ENCODE measurements at regions not wholly inside any gene's neighbourhood (a gene's known extent, or its start where the extent isn't known, plus 50 kb on each side); places are given as distances from the start of the nearest gene placed in this dataset.

DNA sequence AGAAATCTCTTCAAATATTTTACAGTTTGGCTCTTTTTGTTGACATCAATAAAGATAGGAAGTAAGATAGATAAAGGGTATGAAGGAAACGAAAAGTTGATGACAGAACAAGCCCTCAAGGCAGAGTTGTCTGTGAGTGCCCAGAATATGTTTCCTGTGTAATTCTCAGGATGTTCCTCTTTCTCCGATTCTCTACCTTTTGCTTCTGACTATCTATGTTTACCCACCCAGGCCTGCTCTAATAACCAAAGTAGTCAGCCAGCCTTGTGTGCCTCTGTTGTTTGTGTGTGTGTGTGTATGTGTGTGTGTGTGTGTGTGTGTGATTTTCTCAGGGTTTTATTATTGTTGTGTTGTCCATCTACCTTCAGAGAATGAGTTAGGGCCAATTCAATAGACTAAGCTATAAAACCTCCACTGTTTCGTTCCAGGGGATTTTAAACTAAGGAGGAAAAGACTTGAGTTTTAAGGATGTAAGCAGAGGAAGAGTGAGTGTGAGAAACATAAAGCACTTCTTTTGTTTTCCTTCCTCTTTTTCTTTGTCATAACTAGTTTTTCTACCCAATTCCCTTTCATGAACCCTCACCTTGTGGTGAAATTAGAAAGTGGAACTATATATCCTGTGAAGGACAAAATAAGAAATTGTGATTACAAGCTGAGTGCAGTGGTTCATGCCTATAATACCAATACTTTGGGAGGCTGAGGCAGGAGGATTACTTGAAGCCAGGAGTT, 627.4 kb upstream of the NR5A2 start:
- DNase-seq (ENCODE audit: low read depth): no peak

DNA sequence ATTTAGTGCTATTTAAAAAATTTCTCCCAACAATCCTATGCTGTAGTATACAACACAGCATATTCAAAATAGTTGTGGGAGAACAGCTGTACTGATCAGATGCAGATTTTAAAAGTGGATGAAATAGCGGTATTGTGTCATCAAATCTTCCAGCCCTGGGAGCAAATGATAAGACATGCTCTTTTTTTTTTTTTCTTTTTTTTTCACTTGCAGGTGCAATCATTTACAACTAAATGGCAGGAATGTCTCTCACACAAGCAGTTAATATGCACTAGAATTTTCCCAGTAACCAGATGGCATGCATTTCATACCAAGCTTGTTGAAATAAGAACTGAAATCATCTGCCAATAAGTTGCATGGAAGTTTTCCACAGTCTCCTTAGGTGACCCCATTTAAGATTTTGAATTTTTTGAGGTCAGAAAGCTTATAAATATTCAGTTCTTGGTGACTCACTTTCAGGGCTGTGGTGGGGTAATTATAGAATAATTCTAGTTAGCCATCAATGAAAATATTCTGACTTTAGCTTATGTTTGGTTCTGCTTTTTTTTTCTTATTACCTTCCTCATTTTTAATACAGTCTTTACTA, 623.9 kb upstream of the NR5A2 start:
- DNase-seq (ENCODE audit: low read depth): peak; percentile 76

DNA sequence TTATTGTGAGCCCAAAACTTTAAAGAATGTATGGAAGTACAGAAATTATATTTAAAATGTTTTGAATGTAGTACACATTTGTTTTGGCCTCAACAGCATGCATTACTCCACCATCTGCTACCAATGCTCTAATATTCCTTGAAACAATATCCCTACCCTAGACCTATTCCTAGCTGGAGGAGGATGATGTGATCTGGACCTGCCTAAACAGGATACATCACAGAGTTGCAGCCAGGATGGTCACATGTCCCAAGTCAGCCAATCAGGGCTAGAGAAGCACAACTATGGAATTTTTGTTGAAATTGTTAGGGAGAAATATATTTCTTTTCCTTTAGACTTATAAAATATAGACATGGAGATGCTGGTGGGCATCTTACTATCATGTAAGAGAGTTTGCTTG, 623.3 kb upstream of the NR5A2 start:
- DNase-seq (ENCODE audit: low read depth): peak; percentile 65

DNA sequence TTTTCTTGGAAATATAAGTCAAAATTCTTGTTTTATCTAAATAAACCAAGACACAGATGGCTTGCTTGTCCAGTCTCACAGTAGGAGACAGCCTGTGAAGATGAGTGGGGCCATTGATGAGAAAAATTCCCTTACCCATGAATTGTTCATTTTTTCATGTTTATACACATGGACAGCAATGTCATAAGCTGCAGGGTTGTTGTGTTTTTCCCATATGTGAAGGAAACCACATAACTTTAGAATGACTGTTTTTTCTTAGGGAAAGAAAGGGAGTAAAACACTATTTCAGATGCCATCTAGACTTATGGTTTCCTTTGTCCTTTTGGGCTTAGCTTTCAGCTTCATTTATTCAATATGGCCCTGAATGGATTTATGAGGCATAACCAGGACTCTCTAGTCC, 622.5 kb upstream of the NR5A2 start:
- DNase-seq (ENCODE audit: low read depth): no peak

DNA sequence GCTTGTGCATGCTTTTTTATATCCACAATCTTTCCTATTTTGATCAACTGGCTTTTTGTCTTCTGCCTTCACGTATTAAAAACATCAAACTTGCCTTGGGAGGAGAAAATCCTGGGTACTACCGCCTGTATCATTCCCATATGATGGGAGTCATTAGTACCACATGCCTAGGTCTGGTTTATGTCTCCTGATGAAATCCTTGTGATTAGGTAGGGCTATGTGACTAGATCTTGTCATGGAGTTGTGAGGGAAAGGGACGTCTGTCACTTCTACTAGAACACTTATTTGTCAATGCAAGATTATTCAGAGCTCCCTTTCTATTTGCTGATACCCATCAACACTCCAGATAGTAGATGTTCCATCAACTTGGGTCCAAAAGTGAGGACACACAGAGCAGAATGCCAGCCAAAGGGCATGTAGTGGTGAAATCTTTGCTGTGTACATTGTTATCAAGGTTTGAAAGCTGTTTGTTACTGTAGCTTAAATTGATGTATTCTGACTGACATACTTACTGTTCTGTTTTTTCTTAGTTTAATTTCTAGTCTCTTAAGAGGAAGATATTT, 621.8 kb upstream of the NR5A2 start:
- no peak for DNase-seq (ENCODE audit: low read depth)

DNA sequence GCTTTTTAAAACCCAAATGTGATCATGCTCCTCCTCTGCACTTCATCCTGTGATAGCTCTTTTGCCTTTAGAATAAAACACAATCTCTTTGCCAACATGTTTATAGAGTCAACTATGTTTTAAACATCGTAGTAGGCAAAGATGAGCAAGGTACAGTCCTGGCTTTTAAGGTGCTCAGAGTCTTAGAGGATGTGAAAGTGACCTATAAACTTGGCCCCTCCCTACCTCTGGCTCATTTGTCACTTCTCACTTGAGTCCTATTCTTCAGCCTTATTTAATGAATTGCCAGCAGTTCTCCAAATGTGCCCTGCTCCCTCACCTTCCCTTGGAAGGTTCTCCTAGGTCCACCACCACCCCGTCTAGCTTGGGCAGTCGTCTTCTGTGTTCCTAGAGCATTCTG, 617.0 kb upstream of the NR5A2 start:
- no peak for DNase-seq (ENCODE audit: low read depth)

DNA sequence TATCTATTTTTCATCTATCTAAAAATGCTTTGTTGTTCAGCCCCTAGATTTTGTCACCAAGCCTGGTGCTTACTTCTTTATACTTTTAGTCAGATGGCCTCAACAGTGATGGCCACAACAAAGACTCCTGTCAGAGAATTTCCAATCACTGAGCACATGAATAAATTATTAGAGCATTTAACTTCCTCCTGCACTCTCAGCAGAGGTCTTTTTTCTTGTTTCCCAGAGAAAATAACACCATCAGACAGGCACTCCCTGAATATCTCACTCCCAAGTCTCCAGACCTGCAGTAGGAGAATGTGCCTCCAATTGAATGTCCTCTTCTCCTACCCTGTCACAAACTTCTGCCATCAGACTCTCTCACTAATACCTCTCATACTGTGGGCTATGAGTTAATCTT, 616.0 kb upstream of the NR5A2 start:
- no peak for DNase-seq (ENCODE audit: low read depth)

DNA sequence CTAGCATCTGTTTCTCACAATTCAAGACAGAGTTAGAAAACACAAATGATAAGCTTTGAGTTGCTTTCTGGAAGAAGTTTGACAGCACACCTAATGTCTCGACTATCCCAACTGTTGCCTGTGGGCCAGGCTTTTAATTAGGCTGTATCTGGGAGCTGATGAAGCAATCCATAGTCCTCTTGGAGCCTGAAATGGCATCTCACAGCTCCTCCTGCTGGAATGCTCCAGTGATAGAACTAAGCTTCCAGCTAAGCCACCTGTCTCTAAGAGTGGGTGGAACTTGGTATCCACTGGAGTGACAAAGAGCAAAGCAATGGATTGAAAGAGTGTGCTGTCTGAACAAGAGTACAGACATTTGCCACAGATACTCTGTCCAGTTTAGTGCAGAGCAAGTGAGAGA, 605.3 kb upstream of the NR5A2 start:
- peak; percentile 87 for DNase-seq (ENCODE audit: low read depth)

DNA sequence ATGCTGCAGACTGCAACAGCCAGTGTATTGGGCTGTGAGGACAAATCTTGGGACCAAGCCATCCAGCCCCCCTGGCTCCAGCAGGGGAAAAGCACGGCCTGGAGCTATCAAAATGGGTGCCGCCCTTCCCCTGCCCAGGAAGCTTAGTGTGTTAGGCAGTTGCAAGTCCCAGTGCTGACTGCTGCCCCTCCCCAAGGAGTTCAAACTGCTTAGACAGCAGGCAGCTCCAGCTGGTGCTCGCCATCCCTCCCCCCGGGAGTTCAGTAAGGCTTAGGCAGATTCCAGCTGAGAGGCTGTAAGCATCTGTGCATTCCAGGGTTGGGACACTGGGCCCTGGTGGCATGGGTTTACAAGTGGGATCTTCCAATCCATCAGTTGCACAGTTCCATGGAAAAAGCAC, 579.6 kb upstream of the NR5A2 start:
- DNase-seq (ENCODE audit: low read depth): peak; percentile 50

DNA sequence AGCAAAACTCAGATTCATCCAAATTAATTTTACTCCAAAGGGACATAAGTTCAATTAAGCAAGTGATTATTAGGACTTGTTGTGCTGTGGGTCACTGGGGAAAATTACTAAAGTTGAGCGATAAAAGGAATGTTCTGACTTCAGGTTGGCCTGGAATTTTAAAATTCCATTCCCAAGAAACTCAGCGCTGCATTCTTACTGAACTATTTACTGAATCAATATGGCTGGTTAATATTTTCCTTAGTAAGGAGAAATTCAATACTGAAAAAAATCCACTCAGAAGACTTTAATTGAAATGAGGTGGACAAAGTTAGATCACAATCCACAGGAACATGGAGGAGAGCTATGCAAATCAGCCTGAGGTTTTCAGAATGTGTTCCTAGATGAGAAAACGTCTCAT, 578.9 kb upstream of the NR5A2 start:
- DNase-seq (ENCODE audit: low read depth): no peak

DNA sequence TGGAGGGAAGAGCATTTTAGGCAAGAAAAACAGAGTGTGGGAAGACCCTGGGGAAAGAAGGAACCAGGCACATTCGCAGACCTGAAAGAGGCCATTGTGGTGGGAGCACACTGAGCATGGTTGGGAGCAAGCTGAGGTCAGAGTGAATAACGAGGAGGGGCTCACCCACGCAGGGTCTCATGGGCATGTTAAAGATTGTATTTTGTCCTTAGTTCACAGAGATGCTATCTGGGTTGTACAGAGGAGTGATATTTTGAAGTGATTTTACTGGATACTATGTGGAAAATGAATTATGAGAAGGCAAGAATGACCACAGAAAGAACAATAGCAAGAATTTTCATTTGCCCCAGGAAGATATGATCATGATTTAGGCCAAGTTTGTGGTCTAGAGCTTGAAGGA, 578.3 kb upstream of the NR5A2 start:
- no peak for DNase-seq (ENCODE audit: low read depth)

DNA sequence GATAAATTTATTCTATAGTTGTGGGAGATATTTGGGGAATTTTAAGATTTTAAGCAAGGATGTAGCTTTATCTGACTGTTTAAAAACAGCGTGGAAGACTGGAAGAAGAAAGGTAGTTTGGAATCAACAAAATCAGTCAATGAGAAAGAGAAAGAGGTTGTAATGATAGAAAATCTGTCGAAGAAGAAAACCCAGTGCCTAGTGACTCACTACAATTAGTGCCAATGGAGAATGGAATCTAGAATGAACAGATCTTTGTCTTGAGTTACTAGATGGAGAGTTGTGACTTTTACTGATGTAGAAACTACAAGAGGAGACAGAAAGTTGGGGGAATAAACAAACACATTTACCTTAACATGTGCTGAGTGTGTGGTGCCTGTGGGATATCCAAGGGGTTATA, 577.8 kb upstream of the NR5A2 start:
- no peak for DNase-seq (ENCODE audit: low read depth)

DNA sequence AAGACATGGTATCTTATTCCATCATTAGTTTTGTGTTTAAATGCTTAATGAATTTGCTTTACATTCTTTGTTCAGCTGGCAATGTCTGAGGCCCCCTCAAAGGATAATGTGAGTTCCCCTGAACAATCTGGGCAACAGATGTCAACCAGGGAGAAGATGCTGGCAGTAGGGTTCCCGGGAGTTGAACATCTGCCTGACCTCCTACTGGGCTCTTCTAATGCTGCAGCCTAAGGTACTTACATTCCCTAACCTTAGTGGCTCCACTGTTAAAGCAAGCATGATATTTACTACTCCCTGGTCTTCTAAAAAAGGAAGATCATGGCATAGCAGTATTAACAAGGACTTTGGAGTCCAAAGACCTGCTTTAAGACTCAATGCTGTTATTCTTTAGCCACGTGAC, 574.9 kb upstream of the NR5A2 start:
- no peak for DNase-seq (ENCODE audit: low read depth)

DNA sequence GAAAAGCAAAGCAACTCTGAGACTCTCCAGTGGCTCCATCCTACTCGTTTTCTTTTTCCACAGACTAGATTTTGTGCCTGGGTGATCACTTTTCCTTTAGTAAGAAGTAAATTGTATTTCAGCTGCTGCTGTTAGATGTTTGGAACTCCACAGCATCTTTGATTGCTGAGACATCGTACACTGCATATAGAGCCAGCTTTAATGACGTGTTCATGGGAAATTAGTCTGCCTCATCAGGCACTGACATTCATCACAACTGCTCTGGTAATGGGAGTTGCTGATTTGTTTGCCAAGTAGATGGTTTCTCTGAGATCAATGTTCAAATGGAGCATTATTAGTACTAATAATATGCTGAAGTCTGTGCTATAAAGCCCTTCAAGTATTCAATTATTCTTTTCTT, 573.8 kb upstream of the NR5A2 start:
- DNase-seq (ENCODE audit: low read depth): no peak

DNA sequence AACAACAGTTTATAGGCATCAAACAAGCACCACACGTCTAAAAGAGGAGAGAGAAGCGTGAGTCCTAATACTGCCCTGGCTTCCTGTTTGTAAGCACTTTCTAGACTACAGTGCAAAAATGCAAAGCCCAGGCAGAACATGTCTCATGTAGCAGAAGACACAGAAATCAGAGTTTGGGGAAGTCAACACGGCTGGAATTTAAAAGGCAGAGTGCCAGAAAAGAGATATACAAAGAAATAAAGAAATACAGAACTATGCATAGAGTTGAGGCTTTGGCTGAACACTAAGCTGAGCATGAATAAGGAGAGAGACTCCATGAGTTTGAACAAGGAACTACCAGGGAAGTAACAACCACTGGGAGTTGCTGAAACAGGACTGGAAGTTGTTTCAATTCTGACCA, 566.6 kb upstream of the NR5A2 start:
- no peak for DNase-seq (ENCODE audit: low read depth)

DNA sequence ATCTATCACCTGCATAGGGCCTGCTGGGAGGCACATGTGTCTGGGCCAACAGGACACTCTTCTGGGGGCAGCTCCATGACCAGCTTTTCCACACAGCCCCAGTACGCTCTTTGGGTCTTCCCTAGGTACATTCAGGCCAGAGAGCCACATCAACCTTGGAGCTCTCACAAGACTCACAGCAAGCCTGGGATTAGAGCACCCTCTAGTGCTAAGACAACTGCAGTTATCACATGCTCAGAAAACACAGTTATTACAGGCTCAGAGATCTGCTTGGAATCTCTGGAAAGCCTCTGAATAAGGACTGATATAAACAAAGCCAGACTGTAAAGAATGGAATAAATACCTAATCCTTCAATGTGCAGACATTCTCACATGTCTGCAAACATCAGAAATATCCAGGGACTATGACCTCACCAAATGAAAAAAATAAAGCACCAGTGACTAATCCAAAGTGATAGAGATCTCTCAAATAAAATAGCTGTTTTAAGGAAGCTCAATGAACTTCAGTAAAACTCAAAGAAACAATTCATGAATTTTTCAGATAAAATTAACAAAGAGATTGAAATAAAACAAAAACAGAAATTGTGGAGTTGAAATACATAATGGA, 563.9 kb upstream of the NR5A2 start:
- DNase-seq (ENCODE audit: low read depth): no peak

DNA sequence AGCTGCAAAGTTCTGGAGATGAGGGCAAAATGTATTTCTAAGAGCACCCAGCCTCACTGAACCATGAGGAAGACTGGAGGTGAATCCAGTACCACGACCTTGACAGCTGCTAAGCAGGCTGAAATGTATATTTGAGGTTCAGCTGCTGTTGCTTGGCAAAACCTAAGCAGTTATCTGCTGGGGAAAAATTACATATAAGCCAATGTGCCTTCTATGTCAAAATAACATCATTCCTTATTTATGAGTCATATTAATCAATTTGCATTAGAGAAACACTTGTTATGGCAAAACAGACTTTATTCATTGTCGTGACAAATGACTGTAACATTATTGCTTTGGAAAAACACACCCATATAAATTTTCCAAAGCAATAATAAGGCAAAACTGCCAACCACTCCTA, 560.5 kb upstream of the NR5A2 start:
- no peak for DNase-seq (ENCODE audit: low read depth)

DNA sequence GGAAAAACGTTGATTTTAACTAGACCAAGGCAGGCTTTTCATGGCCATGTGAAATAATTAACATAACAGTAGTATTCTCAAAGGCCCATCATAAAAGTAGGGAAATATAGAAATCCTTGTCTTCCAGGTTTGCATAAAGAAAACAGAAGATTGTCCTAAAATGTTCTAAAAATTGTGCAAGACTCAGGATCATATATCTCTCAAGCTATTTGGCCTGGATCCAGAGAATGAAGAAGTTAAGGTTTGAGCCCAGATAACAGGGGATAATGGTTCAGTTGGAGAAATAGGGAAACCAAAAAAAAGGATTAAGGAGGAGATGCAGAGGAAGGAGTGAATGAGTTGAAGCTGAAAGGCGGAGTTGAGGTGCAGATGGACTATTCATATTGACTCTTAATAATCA, 555.5 kb upstream of the NR5A2 start:
- no peak for DNase-seq (ENCODE audit: low read depth)

DNA sequence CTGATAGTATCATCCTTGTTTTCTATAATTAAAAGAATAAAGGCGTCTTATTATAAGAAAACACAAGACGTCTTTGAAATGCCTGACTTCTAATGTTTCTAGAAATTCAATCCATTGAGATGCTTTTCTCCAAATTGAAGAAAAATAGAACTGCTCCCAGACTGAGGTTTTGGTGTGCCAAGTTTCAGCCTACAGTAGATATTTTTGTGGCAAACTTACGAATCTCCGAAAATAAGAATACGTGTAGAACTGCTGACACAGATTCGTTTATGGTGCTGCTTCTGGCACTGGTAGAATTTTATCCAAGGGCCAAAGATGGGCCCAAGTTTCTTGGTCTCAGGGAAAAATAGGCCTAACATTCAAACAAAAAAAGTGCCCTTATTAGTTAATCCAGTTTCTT, 554.5 kb upstream of the NR5A2 start:
- DNase-seq (ENCODE audit: low read depth): no peak

DNA sequence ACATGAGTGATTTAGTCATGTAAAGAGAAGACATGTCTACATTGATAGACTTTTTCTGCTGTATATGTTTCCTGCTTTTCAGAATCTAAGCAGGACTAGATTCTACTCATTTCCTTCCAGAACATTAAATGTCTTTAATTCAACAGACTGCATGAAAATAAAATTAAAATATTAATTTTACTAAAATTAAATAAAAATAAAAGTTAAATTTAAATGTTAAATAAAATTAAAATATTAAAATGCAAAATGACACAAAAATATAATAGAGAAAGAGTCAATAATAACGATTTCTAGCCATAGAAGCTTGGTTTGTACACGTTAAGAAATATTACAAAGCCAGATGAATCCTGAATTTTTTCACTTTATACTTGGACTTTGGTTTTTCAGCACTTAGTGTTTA, 552.8 kb upstream of the NR5A2 start:
- DNase-seq (ENCODE audit: low read depth): no peak

DNA sequence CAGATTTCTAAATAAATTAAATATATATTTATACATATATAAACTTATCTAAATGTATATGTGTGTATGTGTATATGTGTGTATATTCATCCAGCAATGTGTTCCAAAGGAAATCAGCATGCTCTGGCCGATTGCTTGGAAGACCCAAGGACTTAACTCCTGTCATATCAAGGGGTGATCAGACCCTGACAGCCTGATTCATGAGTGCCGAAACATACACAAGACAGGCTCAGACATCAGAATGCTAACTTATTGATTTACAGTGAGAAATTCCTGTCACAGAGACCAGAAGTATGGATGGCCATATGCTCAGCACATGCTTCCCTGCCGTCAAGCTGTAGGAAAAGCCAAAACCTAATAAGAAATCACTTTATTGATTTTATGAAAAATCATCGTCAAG, 545.1 kb upstream of the NR5A2 start:
- no peak for DNase-seq (ENCODE audit: low read depth)

DNA sequence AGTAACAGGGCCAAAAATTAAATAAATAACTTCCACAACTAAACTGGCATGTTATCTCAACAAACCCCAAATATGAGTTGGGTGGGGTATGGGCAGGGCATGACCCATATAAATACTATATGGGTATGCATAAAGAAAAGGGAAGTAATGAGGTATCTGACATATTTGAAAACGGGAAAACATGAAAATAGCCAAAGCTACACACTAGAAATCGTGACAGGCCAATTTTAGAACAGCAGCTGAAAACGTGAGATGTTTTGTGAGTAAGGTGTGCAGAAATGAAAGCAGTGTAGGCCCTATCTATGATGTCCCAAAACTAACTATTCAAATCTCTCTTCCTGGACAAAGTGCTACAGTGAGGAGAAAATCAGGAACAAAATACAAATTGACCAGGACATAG, 537.9 kb upstream of the NR5A2 start:
- no peak for DNase-seq (ENCODE audit: low read depth)

Measured in myocyte (in vitro differentiated cells).